GM12892 (cell line): ENCODE measurements at regions not wholly inside any gene's neighbourhood (a gene's known extent, or its start where the extent isn't known, plus 50 kb on each side); places are given as distances from the start of the nearest gene placed in this dataset.
"Not testable (repeated sequence)": the region's sequence is repeated elsewhere in the genome, so short reads cannot be mapped to it uniquely, and the experiment has no call there.

Experiments
- POLR2A ChIP-seq: IDR thresholded peaks from 2 replicates; pipeline ENCODE4 v1.6.1; 2011; ENCODE audit warnings: low read depth, low read length, control low read depth
- POLR2AphosphoS5 ChIP-seq: IDR thresholded peaks from 2 replicates; pipeline ENCODE4 v1.6.1; 2011; ENCODE audit warnings: low read depth, low read length, control low read depth
- TAF1 ChIP-seq: IDR thresholded peaks from 2 replicates; pipeline ENCODE4 v1.6.1; 2011; ENCODE audit warnings: low read depth, mild to moderate bottlenecking, control low read depth, low read length, borderline replicate concordance

GRCh38 chr2:221892006-221892405 is 319.9 kb upstream of the EPHA4 start:
- TF ChIP-seq POLR2A, POLR2AphosphoS5, TAF1: not testable (repeated sequence)
